ENCODE measurements at regions not wholly inside any gene's neighbourhood (a gene's known extent, or its start where the extent isn't known, plus 50 kb on each side); places are given as distances from the start of the nearest gene placed in this dataset.

- H3K4me3 Mint-ChIP-seq = no peak overlapping the region
- peaks cover 24% of the 10 kb centered on the region for H3K4me1 Mint-ChIP-seq
- H3K36me3 Mint-ChIP-seq (ENCODE audit: low read depth) = no peaks in the 10 kb centered on the region
- H3K27me3 Mint-ChIP-seq (ENCODE audit: low read depth) = peaks cover 4% of the 10 kb centered on the region
- no peak for TF ChIP-seq CTCF (IDR thresholded peaks at IDR 0.05; ENCODE audit: unreplicated experiment in 3 of 3)
- no peaks in the 10 kb centered on the region for H3K9me3 Mint-ChIP-seq
- no peak overlapping the region for H3K27ac Mint-ChIP-seq
Observed at GRCh38 chr1:199685369-199685768, 342.1 kb upstream of the NR5A2 start.

- Mint-ChIP-seq H3K36me3 (ENCODE audit: low read depth) (no peaks in the 10 kb centered on the region), H3K4me1 (peaks cover 29% of the 10 kb centered on the region)
Observed at GRCh38 chr1:199687321-199687720, 340.2 kb upstream of the NR5A2 start.

GRCh38 chr1:199688133-199688676 is 339.3 kb upstream of the NR5A2 start:
- Mint-ChIP-seq H3K9me3 (no peaks in the 10 kb centered on the region), H3K4me3 (no peak overlapping the region), H3K36me3 (ENCODE audit: low read depth) (no peaks in the 10 kb centered on the region), H3K4me1 (peaks cover 29% of the 10 kb centered on the region), H3K27ac (peak overlapping the region in 2 of 3 experiments; percentile 6 to 42), H3K27me3 (ENCODE audit: low read depth) (peaks cover 4% of the 10 kb centered on the region)
- no peak for TF ChIP-seq CTCF (IDR thresholded peaks at IDR 0.05; ENCODE audit: unreplicated experiment in 3 of 3)

More at GRCh38 chr1:199687321-199687720, 340.2 kb upstream of the NR5A2 start:
- Mint-ChIP-seq H3K27me3 (ENCODE audit: low read depth) (peaks cover 4% of the 10 kb centered on the region), H3K4me3 (no peak overlapping the region), H3K27ac (no peak overlapping the region), H3K9me3 (no peaks in the 10 kb centered on the region)
- TF ChIP-seq CTCF (IDR thresholded peaks at IDR 0.05; ENCODE audit: unreplicated experiment in 3 of 3) = no peak

GRCh38 chr1:199688774-199689173 is 338.7 kb upstream of the NR5A2 start:
- Mint-ChIP-seq H3K9me3 (no peaks in the 10 kb centered on the region), H3K4me1 (peaks cover 29% of the 10 kb centered on the region), H3K27ac (peak overlapping the region in 1 of 3 experiments; percentile 42), H3K27me3 (ENCODE audit: low read depth) (peaks cover 4% of the 10 kb centered on the region), H3K4me3 (no peak overlapping the region), H3K36me3 (ENCODE audit: low read depth) (no peaks in the 10 kb centered on the region)
- TF ChIP-seq CTCF (IDR thresholded peaks at IDR 0.05; ENCODE audit: unreplicated experiment in 3 of 3) = no peak

GRCh38 chr1:199690496-199690895 is 337.0 kb upstream of the NR5A2 start:
- no peak overlapping the region for H3K27ac Mint-ChIP-seq
- H3K4me1 Mint-ChIP-seq = peaks cover 29% of the 10 kb centered on the region
- no peak for TF ChIP-seq CTCF (IDR thresholded peaks at IDR 0.05; ENCODE audit: unreplicated experiment in 3 of 3)
- no peak overlapping the region for H3K4me3 Mint-ChIP-seq
- H3K27me3 Mint-ChIP-seq (ENCODE audit: low read depth) = peaks cover 4% of the 10 kb centered on the region
- no peaks in the 10 kb centered on the region for H3K36me3 Mint-ChIP-seq (ENCODE audit: low read depth)
- no peaks in the 10 kb centered on the region for H3K9me3 Mint-ChIP-seq

- no peak for TF ChIP-seq CTCF (IDR thresholded peaks at IDR 0.05; ENCODE audit: unreplicated experiment in 3 of 3)
- Mint-ChIP-seq H3K27me3 (ENCODE audit: low read depth) (no peaks in the 10 kb centered on the region), H3K4me3 (no peak overlapping the region), H3K4me1 (peaks cover 29% of the 10 kb centered on the region), H3K27ac (peak overlapping the region in 1 of 3 experiments; percentile 9), H3K9me3 (no peaks in the 10 kb centered on the region), H3K36me3 (ENCODE audit: low read depth) (no peaks in the 10 kb centered on the region)
Observed at GRCh38 chr1:199691540-199691939, 336.0 kb upstream of the NR5A2 start.
